GM18526 (cell line): ENCODE measurements at regions not wholly inside any gene's neighbourhood (a gene's known extent, or its start where the extent isn't known, plus 50 kb on each side); places are given as distances from the start of the nearest gene placed in this dataset.

Source experiments
- POLR2A ChIP-seq: IDR thresholded peaks from 3 replicates; pipeline ENCODE4 v1.6.1; 2011; ENCODE audit not compliant: insufficient read length; ENCODE audit errors: extremely low read depth

- no peak for TF ChIP-seq POLR2A
Measured at GRCh38 chrX:40444798-40445496, 135.8 kb upstream of the ATP6AP2 start.

- TF ChIP-seq POLR2A: no peak
Measured at GRCh38 chrX:40444133-40444532, 136.6 kb upstream of the ATP6AP2 start.

GRCh38 chrX:40440866-40441265 is 139.9 kb upstream of the ATP6AP2 start:
- no peak for TF ChIP-seq POLR2A

GRCh38 chrX:40439625-40440532 is 140.9 kb upstream of the ATP6AP2 start:
- TF ChIP-seq POLR2A: no peak

- no peak for TF ChIP-seq POLR2A
Measured at GRCh38 chrX:40437348-40437747, 143.4 kb upstream of the ATP6AP2 start.

- no peak for TF ChIP-seq POLR2A
Measured at GRCh38 chrX:40434947-40435346, 145.8 kb upstream of the ATP6AP2 start.

- TF ChIP-seq POLR2A: no peak
Measured at GRCh38 chrX:40434443-40434842, 146.3 kb upstream of the ATP6AP2 start.

GRCh38 chrX:40433160-40433559 is 147.6 kb upstream of the ATP6AP2 start:
- TF ChIP-seq POLR2A: no peak

GRCh38 chrX:40424259-40424658 is 156.5 kb upstream of the ATP6AP2 start:
- no peak for TF ChIP-seq POLR2A

GRCh38 chrX:40423299-40423698 is 157.5 kb upstream of the ATP6AP2 start:
- TF ChIP-seq POLR2A: no peak

GRCh38 chrX:40422021-40422420 is 158.7 kb upstream of the ATP6AP2 start:
- TF ChIP-seq POLR2A: no peak

- no peak for TF ChIP-seq POLR2A
Measured at GRCh38 chrX:40420899-40421729, 159.7 kb upstream of the ATP6AP2 start.

GRCh38 chrX:40418813-40419195 is 162.0 kb upstream of the ATP6AP2 start:
- TF ChIP-seq POLR2A: no peak

GRCh38 chrX:40418146-40418812 is 162.5 kb upstream of the ATP6AP2 start:
- no peak for TF ChIP-seq POLR2A

GRCh38 chrX:40415675-40416074 is 165.1 kb upstream of the ATP6AP2 start:
- no peak for TF ChIP-seq POLR2A
